Lower leg skin (tissue), 3 donors: ENCODE measurements at regions not wholly inside any gene's neighbourhood (a gene's known extent, or its start where the extent isn't known, plus 50 kb on each side); places are given as distances from the start of the nearest gene placed in this dataset.

Experiments used
- POLR2A ChIP-seq, 2 donors: fragments of 450-650 bp; IDR thresholded peaks; one replicate each; pipeline ENCODE4 v1.6.1; 2016 to 2017; ENCODE audit warnings: antibody characterized with exemption in 2 of 2, mild to moderate bottlenecking in 1 of 2, moderate library complexity in 1 of 2
- TF ChIP-seq, protein P1 (sequence below), 3 donors: fragments of 450-650 bp; IDR thresholded peaks; one replicate each; pipeline ENCODE4 v1.5.1; 2016; ENCODE audit warnings: antibody characterized with exemption in 3 of 3, mild to moderate bottlenecking in 3 of 3, moderate library complexity in 2 of 3

DNA sequence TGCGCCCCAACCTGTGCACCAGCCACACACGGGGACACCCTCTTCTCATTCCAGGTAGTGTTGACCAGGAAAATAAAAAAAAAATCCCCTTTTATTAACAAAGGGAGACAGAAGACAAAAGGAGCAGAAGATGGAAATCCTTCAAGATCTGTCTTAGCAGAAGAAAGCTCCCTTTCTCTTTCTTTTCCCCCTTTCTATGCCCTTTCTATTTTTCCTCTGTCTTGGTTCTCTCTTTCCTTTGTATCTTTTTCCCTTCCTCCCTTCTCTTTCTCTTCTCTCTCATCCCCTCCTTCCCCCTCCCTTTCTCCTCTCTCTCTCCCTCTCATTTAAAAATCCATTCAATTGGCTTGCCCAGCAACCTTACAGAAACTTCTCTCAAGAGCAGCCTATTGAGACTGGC lies 254.1 kb upstream of the ZFHX3 start:
- TF ChIP-seq, protein P1, sequence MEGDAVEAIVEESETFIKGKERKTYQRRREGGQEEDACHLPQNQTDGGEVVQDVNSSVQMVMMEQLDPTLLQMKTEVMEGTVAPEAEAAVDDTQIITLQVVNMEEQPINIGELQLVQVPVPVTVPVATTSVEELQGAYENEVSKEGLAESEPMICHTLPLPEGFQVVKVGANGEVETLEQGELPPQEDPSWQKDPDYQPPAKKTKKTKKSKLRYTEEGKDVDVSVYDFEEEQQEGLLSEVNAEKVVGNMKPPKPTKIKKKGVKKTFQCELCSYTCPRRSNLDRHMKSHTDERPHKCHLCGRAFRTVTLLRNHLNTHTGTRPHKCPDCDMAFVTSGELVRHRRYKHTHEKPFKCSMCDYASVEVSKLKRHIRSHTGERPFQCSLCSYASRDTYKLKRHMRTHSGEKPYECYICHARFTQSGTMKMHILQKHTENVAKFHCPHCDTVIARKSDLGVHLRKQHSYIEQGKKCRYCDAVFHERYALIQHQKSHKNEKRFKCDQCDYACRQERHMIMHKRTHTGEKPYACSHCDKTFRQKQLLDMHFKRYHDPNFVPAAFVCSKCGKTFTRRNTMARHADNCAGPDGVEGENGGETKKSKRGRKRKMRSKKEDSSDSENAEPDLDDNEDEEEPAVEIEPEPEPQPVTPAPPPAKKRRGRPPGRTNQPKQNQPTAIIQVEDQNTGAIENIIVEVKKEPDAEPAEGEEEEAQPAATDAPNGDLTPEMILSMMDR (IDR thresholded peaks at IDR 0.05): no peak
- no peak for TF ChIP-seq POLR2A (IDR thresholded peaks at IDR 0.05)
